HepG2 (cell line): ENCODE measurements at regions not wholly inside any gene's neighbourhood (a gene's known extent, or its start where the extent isn't known, plus 50 kb on each side); places are given as distances from the start of the nearest gene placed in this dataset.

ENCODE experiments used
- AGO2 ChIP-seq: fragments of 200-400 bp; formaldehyde crosslinking; optimal IDR thresholded peaks from 2 replicates; pipeline ENCODE3; 2017; ENCODE audit warnings: mild to moderate bottlenecking, low read depth, low read length, moderate library complexity
- AKAP8 ChIP-seq: sonication (generic); formaldehyde crosslinking; IDR thresholded peaks from 2 replicates; pipeline ENCODE4 v1.5.1; 2020; ENCODE audit warnings: mild to moderate bottlenecking, missing genetic modification reagents
- CBFB ChIP-seq: sonication (generic); formaldehyde crosslinking; IDR thresholded peaks from 2 replicates; pipeline ENCODE4 v1.4.0; 2020; ENCODE audit warnings: missing genetic modification reagents
- E2F5 ChIP-seq: sonication (generic); formaldehyde crosslinking; conservative IDR thresholded peaks from 2 replicates; pipeline ENCODE4 v1.4.0; 2020; ENCODE audit warnings: missing genetic modification reagents
- FOSL1 ChIP-seq: sonication (generic); formaldehyde crosslinking; IDR thresholded peaks from 2 replicates; pipeline ENCODE4 v1.9.0; 2021; ENCODE audit warnings: missing genetic modification reagents, borderline replicate concordance
- FOXA3 ChIP-seq: IDR thresholded peaks from 2 replicates; pipeline ENCODE4 v1.6.1; 2016; ENCODE audit warnings: missing genetic modification reagents, missing compliant biosample characterization
- FOXK2 ChIP-seq: fragments of 450-650 bp; IDR thresholded peaks from 2 replicates; pipeline ENCODE4 v1.6.1; 2016
- HMGA1 ChIP-seq: sonication (generic); formaldehyde crosslinking; conservative IDR thresholded peaks from 2 replicates; pipeline ENCODE4 v1.4.0; 2020; ENCODE audit warnings: missing genetic modification reagents
- IKZF1 ChIP-seq: fragments of 450-650 bp; IDR thresholded peaks from 2 replicates; pipeline ENCODE4 v1.7.1; 2016
- KMT2B ChIP-seq: IDR thresholded peaks from 2 replicates; pipeline ENCODE4 v1.6.1; 2016; ENCODE audit warnings: missing genetic modification reagents, missing compliant biosample characterization
- MIER2 ChIP-seq: IDR thresholded peaks from 2 replicates; pipeline ENCODE4 v1.6.1; 2016; ENCODE audit warnings: missing biosample characterization, missing genetic modification reagents
- NFE2L2 ChIP-seq: fragments of 150-350 bp; IDR thresholded peaks from 2 replicates; pipeline ENCODE4 v1.6.1; 2014; ENCODE audit warnings: low read length
- NONO ChIP-seq, 2 experiments: fragments of 450-650 bp in 1 of 2; sonication (generic) in 1 of 2; formaldehyde crosslinking in 1 of 2; IDR thresholded peaks in 1 of 2; conservative IDR thresholded peaks in 1 of 2; 2 replicates each; pipeline versions ENCODE4 v1.6.1 to v1.8.0; 2017 to 2022; ENCODE audit warnings: mild to moderate bottlenecking in 1 of 2, missing genetic modification reagents in 1 of 2, moderate library complexity in 1 of 2
- PCBP1 ChIP-seq: fragments of 200-400 bp; formaldehyde crosslinking; IDR thresholded peaks from 2 replicates; pipeline ENCODE4 v1.6.1; 2017; ENCODE audit warnings: mild to moderate bottlenecking, low read depth, low read length, borderline replicate concordance
- PLRG1 ChIP-seq: fragments of 450-650 bp; conservative IDR thresholded peaks from 2 replicates; pipeline ENCODE4 v1.6.1; 2016
- SOX6 ChIP-seq, 2 experiments: fragments of 450-650 bp in 1 of 2; sonication (generic) in 1 of 2; formaldehyde crosslinking in 1 of 2; IDR thresholded peaks; 2 replicates each; pipeline versions ENCODE4 v1.4.0 to v1.6.1; 2017 to 2020; ENCODE audit warnings: antibody characterized with exemption in 1 of 2, mild to moderate bottlenecking in 1 of 2, missing genetic modification reagents in 1 of 2
- SRSF4 ChIP-seq: fragments of 200-400 bp; formaldehyde crosslinking; IDR thresholded peaks from one replicate; pipeline ENCODE4 v1.6.1; 2018; ENCODE audit warnings: mild to moderate bottlenecking, low read depth, low read length, moderate library complexity; ENCODE audit not compliant: poor library complexity, severe bottlenecking
- SSRP1 ChIP-seq: IDR thresholded peaks from 2 replicates; pipeline ENCODE4 v1.6.1; 2016; ENCODE audit warnings: control low read depth
- TP53 ChIP-seq: sonication (generic); formaldehyde crosslinking; conservative IDR thresholded peaks from 2 replicates; pipeline ENCODE4 v1.4.0; 2020; ENCODE audit warnings: missing genetic modification reagents
- ZBTB37 ChIP-seq: sonication (generic); formaldehyde crosslinking; IDR thresholded peaks from 2 replicates; pipeline ENCODE4 v1.4.0; 2020; ENCODE audit warnings: mild to moderate bottlenecking, missing genetic modification reagents
- ZBTB8A ChIP-seq: sonication (generic); formaldehyde crosslinking; IDR thresholded peaks from 2 replicates; pipeline ENCODE4 v1.4.0; 2020; ENCODE audit warnings: mild to moderate bottlenecking, low read depth, missing genetic modification reagents, borderline replicate concordance
- ZEB1 ChIP-seq: IDR thresholded peaks from 2 replicates; pipeline ENCODE4 v1.6.1; 2012; ENCODE audit warnings: mild to moderate bottlenecking, low read depth, inconsistent platforms; ENCODE audit not compliant: insufficient replicate concordance
- ZFP82 ChIP-seq: sonication (generic); formaldehyde crosslinking; IDR thresholded peaks from 2 replicates; pipeline ENCODE4 v1.5.1; 2020; ENCODE audit warnings: mild to moderate bottlenecking, missing genetic modification reagents, borderline replicate concordance
- ZFY ChIP-seq: sonication (generic); formaldehyde crosslinking; IDR thresholded peaks from 2 replicates; pipeline ENCODE4 v1.4.0; 2020; ENCODE audit warnings: missing genetic modification reagents
- ZNF12 ChIP-seq: sonication (generic); formaldehyde crosslinking; IDR thresholded peaks from 2 replicates; pipeline ENCODE4 v1.5.0; 2020; ENCODE audit warnings: missing genetic modification reagents
- ZNF143 ChIP-seq: sonication (generic); formaldehyde crosslinking; IDR thresholded peaks from 2 replicates; pipeline ENCODE4 v1.4.0; 2020; ENCODE audit warnings: missing genetic modification reagents
- ZNF263 ChIP-seq: sonication (generic); formaldehyde crosslinking; IDR thresholded peaks from 2 replicates; pipeline ENCODE4 v1.4.0; 2020; ENCODE audit warnings: missing genetic modification reagents
- ZNF530 ChIP-seq: sonication (generic); formaldehyde crosslinking; IDR thresholded peaks from 2 replicates; pipeline ENCODE4 v1.5.0; 2020; ENCODE audit warnings: low read depth, mild to moderate bottlenecking, missing genetic modification reagents
- ZNF724P ChIP-seq: sonication (generic); formaldehyde crosslinking; IDR thresholded peaks from 2 replicates; pipeline ENCODE4 v1.8.0; 2022; ENCODE audit warnings: missing genetic modification reagents, borderline replicate concordance
- ZNF784 ChIP-seq: sonication (generic); formaldehyde crosslinking; IDR thresholded peaks from 2 replicates; pipeline ENCODE4 v1.5.1; 2020; ENCODE audit warnings: missing genetic modification reagents, mild to moderate bottlenecking, borderline replicate concordance
- TF ChIP-seq, protein P1 (sequence below): sonication (generic); formaldehyde crosslinking; IDR thresholded peaks from 2 replicates; pipeline ENCODE4 v1.4.0; 2020; ENCODE audit warnings: missing genetic modification reagents; ENCODE audit errors: not compliant biosample characterization

DNA sequence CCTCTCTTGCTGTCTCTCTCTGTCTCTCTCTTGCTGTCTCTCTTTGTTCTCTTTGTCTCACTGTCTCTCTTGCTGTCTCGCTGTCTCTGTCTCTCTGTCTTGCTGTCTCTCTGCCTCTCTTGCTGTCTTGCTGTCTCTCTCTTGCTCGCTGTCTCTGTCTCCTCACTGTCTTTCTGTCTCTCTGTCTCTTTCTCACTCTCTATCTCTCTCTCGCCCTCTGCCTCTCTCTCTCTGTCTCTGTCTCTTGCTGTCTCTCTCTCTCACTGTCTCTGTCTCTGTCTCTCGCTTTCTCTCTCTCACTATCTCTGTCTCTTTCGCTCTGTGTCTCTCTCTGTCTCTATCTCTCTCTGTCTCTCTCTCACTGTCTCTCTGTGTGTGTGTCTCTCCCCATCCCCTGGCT lies 92.9 kb upstream of the MC3R start (continued):
- TF ChIP-seq ZBTB37 (CRISPR knock-in tag) (no peak), ZEB1 (no peak), E2F5 (CRISPR knock-in tag) (no peak), SRSF4 (no peak), ZNF263 (CRISPR knock-in tag) (no peak), ZNF724P (no peak), ZFY (CRISPR knock-in tag) (no peak), ZNF784 (CRISPR knock-in tag) (no peak), CBFB (CRISPR knock-in tag) (no peak), FOXA3 (CRISPR knock-in tag) (no peak), MIER2 (CRISPR knock-in tag) (no peak), ZNF143 (no peak), ZNF12 (CRISPR knock-in tag) (no peak), TP53 (CRISPR knock-in tag) (no peak), PCBP1 (no peak), ZNF530 (CRISPR knock-in tag) (no peak), KMT2B (CRISPR knock-in tag) (no peak), ZBTB8A (CRISPR knock-in tag) (no peak), HMGA1 (CRISPR knock-in tag) (no peak), SOX6 (IDR thresholded peaks at IDR 0.05) (peak; percentile 58; the same call in 1 of the 2 replicates), SOX6 (CRISPR knock-in tag; IDR thresholded peaks at IDR 0.05) (no peak), ZFP82 (CRISPR knock-in tag) (no peak), FOSL1 (CRISPR knock-in tag) (no peak), NFE2L2 (no peak), AKAP8 (CRISPR knock-in tag) (no peak), SSRP1 (CRISPR knock-in tag) (no peak), NONO (IDR thresholded peaks at IDR 0.05) (peak; percentile 69; the same call in 1 of the 2 replicates), NONO (CRISPR knock-in tag; conservative IDR thresholded peaks at IDR 0.05) (no peak), FOXK2 (0 out of 2 replicates have a peak, but pooled peaks have one; percentile 26), IKZF1 (peak; percentile 59; the same call in 1 of the 2 replicates), AGO2 (no peak), PLRG1 (0 out of 2 replicates have a peak, but pooled peaks have one; percentile 50)
- TF ChIP-seq, protein P1, sequence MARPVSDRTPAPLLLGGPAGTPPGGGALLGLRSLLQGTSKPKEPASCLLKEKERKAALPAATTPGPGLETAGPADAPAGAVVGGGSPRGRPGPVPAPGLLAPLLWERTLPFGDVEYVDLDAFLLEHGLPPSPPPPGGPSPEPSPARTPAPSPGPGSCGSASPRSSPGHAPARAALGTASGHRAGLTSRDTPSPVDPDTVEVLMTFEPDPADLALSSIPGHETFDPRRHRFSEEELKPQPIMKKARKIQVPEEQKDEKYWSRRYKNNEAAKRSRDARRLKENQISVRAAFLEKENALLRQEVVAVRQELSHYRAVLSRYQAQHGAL (CRISPR knock-in tag): no peak
